Lower leg skin (tissue), 3 donors: ENCODE measurements at regions not wholly inside any gene's neighbourhood (a gene's known extent, or its start where the extent isn't known, plus 50 kb on each side); places are given as distances from the start of the nearest gene placed in this dataset.

ENCODE experiments used
- CTCF ChIP-seq, 3 donors: fragments of 450-650 bp; IDR thresholded peaks; one replicate each; pipeline ENCODE4 v1.5.1; 2016; ENCODE audit warnings: antibody characterized with exemption in 3 of 3, mild to moderate bottlenecking in 3 of 3, moderate library complexity in 2 of 3
- POLR2A ChIP-seq, 2 donors: fragments of 450-650 bp; IDR thresholded peaks; one replicate each; pipeline ENCODE4 v1.6.1; 2016 to 2017; ENCODE audit warnings: antibody characterized with exemption in 2 of 2, mild to moderate bottlenecking in 1 of 2, moderate library complexity in 1 of 2

GRCh38 chr13:99125326-99125915, 75.2 kb upstream of the UBAC2 start:
- TF ChIP-seq CTCF (IDR thresholded peaks at IDR 0.05) (no peak), POLR2A (IDR thresholded peaks at IDR 0.05) (no peak)
